ENCODE measurements at regions not wholly inside any gene's neighbourhood (a gene's known extent, or its start where the extent isn't known, plus 50 kb on each side); places are given as distances from the start of the nearest gene placed in this dataset.

GRCh38 chr6:164039954-164040375 lies 625.4 kb downstream of the QKI start:
- Mint-ChIP-seq H3K27ac (no peak overlapping the region), H3K27me3 (peaks cover 5% of the 10 kb centered on the region), H3K9me3 (peaks cover 13% of the 10 kb centered on the region), H3K4me1 (ENCODE audit: low read depth) (no peaks in the 10 kb centered on the region), H3K4me3 (peak overlapping the region; percentile 52), H3K36me3 (ENCODE audit: low read depth) (no peaks in the 10 kb centered on the region)
- intact Hi-C loops (cut with micrococcal nuclease): no loop called here

GRCh38 chr6:164037171-164037870 lies 622.8 kb downstream of the QKI start:
- H3K9me3 Mint-ChIP-seq: no peaks in the 10 kb centered on the region
- peaks cover 5% of the 10 kb centered on the region for H3K27me3 Mint-ChIP-seq
- H3K4me3 Mint-ChIP-seq: no peak overlapping the region
- no peaks in the 10 kb centered on the region for H3K4me1 Mint-ChIP-seq (ENCODE audit: low read depth)
- intact Hi-C loops (cut with micrococcal nuclease): no loop called here
- H3K36me3 Mint-ChIP-seq (ENCODE audit: low read depth): no peaks in the 10 kb centered on the region
- no peak overlapping the region for H3K27ac Mint-ChIP-seq

- Mint-ChIP-seq H3K4me3 (no peak overlapping the region), H3K27me3 (peaks cover 5% of the 10 kb centered on the region), H3K9me3 (no peaks in the 10 kb centered on the region), H3K27ac (no peak overlapping the region), H3K36me3 (ENCODE audit: low read depth) (no peaks in the 10 kb centered on the region), H3K4me1 (ENCODE audit: low read depth) (no peaks in the 10 kb centered on the region)
- intact Hi-C loops (cut with micrococcal nuclease): no loop called here
Observed at GRCh38 chr6:164035900-164036485, 621.5 kb downstream of the QKI start.

- Mint-ChIP-seq H3K36me3 (ENCODE audit: low read depth) (no peaks in the 10 kb centered on the region), H3K27me3 (peaks cover 5% of the 10 kb centered on the region), H3K9me3 (no peaks in the 10 kb centered on the region), H3K27ac (no peak overlapping the region), H3K4me1 (ENCODE audit: low read depth) (no peaks in the 10 kb centered on the region), H3K4me3 (no peak overlapping the region)
- intact Hi-C loops (cut with micrococcal nuclease): no loop called here
Observed at GRCh38 chr6:164034602-164035140, 620.2 kb downstream of the QKI start.

GRCh38 chr6:164025180-164025579 lies 610.7 kb downstream of the QKI start:
- Mint-ChIP-seq H3K27me3 (no peaks in the 10 kb centered on the region), H3K9me3 (no peaks in the 10 kb centered on the region)

GRCh38 chr6:164023535-164023934 lies 609.0 kb downstream of the QKI start:
- no peaks in the 10 kb centered on the region for H3K9me3 Mint-ChIP-seq
- no peak overlapping the region for H3K4me3 Mint-ChIP-seq
- no peaks in the 10 kb centered on the region for H3K36me3 Mint-ChIP-seq (ENCODE audit: low read depth)
- no peak overlapping the region for H3K27ac Mint-ChIP-seq
- no peaks in the 10 kb centered on the region for H3K27me3 Mint-ChIP-seq
- intact Hi-C loops (cut with micrococcal nuclease): no loop called here
- H3K4me1 Mint-ChIP-seq (ENCODE audit: low read depth): peaks cover 5% of the 10 kb centered on the region

More at GRCh38 chr6:164025180-164025579, 610.7 kb downstream of the QKI start:
- peaks cover 5% of the 10 kb centered on the region for H3K4me1 Mint-ChIP-seq (ENCODE audit: low read depth)
- intact Hi-C loops (cut with micrococcal nuclease): no loop called here
- H3K4me3 Mint-ChIP-seq: no peak overlapping the region
- H3K27ac Mint-ChIP-seq: no peak overlapping the region
- H3K36me3 Mint-ChIP-seq (ENCODE audit: low read depth): no peaks in the 10 kb centered on the region

- no peaks in the 10 kb centered on the region for H3K36me3 Mint-ChIP-seq (ENCODE audit: low read depth)
- intact Hi-C loops (cut with micrococcal nuclease): no loop called here
- H3K27me3 Mint-ChIP-seq: no peaks in the 10 kb centered on the region
- no peaks in the 10 kb centered on the region for H3K9me3 Mint-ChIP-seq
- H3K27ac Mint-ChIP-seq: no peak overlapping the region
- H3K4me3 Mint-ChIP-seq: no peak overlapping the region
- H3K4me1 Mint-ChIP-seq (ENCODE audit: low read depth): peaks cover 5% of the 10 kb centered on the region
Observed at GRCh38 chr6:164022632-164023031, 608.1 kb downstream of the QKI start.

- H3K27ac Mint-ChIP-seq: no peak overlapping the region
- H3K36me3 Mint-ChIP-seq (ENCODE audit: low read depth): no peaks in the 10 kb centered on the region
- no peaks in the 10 kb centered on the region for H3K9me3 Mint-ChIP-seq
- H3K4me1 Mint-ChIP-seq (ENCODE audit: low read depth): peaks cover 5% of the 10 kb centered on the region
- no peak overlapping the region for H3K4me3 Mint-ChIP-seq
- H3K27me3 Mint-ChIP-seq: no peaks in the 10 kb centered on the region
- intact Hi-C loops (cut with micrococcal nuclease): no loop called here
Observed at GRCh38 chr6:164021589-164022250, 607.2 kb downstream of the QKI start.

- Mint-ChIP-seq H3K27me3 (no peaks in the 10 kb centered on the region), H3K4me3 (no peak overlapping the region), H3K27ac (no peak overlapping the region), H3K36me3 (ENCODE audit: low read depth) (no peaks in the 10 kb centered on the region), H3K4me1 (ENCODE audit: low read depth) (peaks cover 5% of the 10 kb centered on the region), H3K9me3 (no peaks in the 10 kb centered on the region)
- intact Hi-C loops (cut with micrococcal nuclease): no loop called here
Observed at GRCh38 chr6:164020142-164020541, 605.6 kb downstream of the QKI start.

- H3K36me3 Mint-ChIP-seq (ENCODE audit: low read depth): no peaks in the 10 kb centered on the region
- no peaks in the 10 kb centered on the region for H3K9me3 Mint-ChIP-seq
- peaks cover 5% of the 10 kb centered on the region for H3K4me1 Mint-ChIP-seq (ENCODE audit: low read depth)
Observed at GRCh38 chr6:164018133-164018532, 603.6 kb downstream of the QKI start.

GRCh38 chr6:164016056-164016455 lies 601.5 kb downstream of the QKI start:
- no peaks in the 10 kb centered on the region for H3K36me3 Mint-ChIP-seq (ENCODE audit: low read depth)
- H3K27me3 Mint-ChIP-seq: no peaks in the 10 kb centered on the region
- H3K4me3 Mint-ChIP-seq: no peak overlapping the region
- no peaks in the 10 kb centered on the region for H3K4me1 Mint-ChIP-seq (ENCODE audit: low read depth)
- no peaks in the 10 kb centered on the region for H3K9me3 Mint-ChIP-seq
- intact Hi-C loops (cut with micrococcal nuclease): no loop called here
- H3K27ac Mint-ChIP-seq: no peak overlapping the region

More at GRCh38 chr6:164018133-164018532, 603.6 kb downstream of the QKI start:
- H3K4me3 Mint-ChIP-seq: no peak overlapping the region
- intact Hi-C loops (cut with micrococcal nuclease): no loop called here
- H3K27me3 Mint-ChIP-seq: no peaks in the 10 kb centered on the region
- H3K27ac Mint-ChIP-seq: no peak overlapping the region

- H3K36me3 Mint-ChIP-seq (ENCODE audit: low read depth): no peaks in the 10 kb centered on the region
- no peaks in the 10 kb centered on the region for H3K4me1 Mint-ChIP-seq (ENCODE audit: low read depth)
- intact Hi-C loops (cut with micrococcal nuclease): no loop called here
- no peak overlapping the region for H3K4me3 Mint-ChIP-seq
- no peak overlapping the region for H3K27ac Mint-ChIP-seq
- H3K27me3 Mint-ChIP-seq: no peaks in the 10 kb centered on the region
- no peaks in the 10 kb centered on the region for H3K9me3 Mint-ChIP-seq
Observed at GRCh38 chr6:164015088-164015484, 600.6 kb downstream of the QKI start.

GRCh38 chr6:164014346-164015087 lies 600.0 kb downstream of the QKI start:
- no peaks in the 10 kb centered on the region for H3K4me1 Mint-ChIP-seq (ENCODE audit: low read depth)

More at GRCh38 chr6:164014346-164015087, 600.0 kb downstream of the QKI start:
- intact Hi-C loops (cut with micrococcal nuclease): no loop called here
- Mint-ChIP-seq H3K27me3 (no peaks in the 10 kb centered on the region), H3K36me3 (ENCODE audit: low read depth) (no peaks in the 10 kb centered on the region), H3K27ac (no peak overlapping the region), H3K4me3 (no peak overlapping the region), H3K9me3 (no peaks in the 10 kb centered on the region)
